ENCODE measurements at regions not wholly inside any gene's neighbourhood (a gene's known extent, or its start where the extent isn't known, plus 50 kb on each side); places are given as distances from the start of the nearest gene placed in this dataset.
"Not testable (repeated sequence)": the region's sequence is repeated elsewhere in the genome, so short reads cannot be mapped to it uniquely, and the experiment has no call there.

DNA sequence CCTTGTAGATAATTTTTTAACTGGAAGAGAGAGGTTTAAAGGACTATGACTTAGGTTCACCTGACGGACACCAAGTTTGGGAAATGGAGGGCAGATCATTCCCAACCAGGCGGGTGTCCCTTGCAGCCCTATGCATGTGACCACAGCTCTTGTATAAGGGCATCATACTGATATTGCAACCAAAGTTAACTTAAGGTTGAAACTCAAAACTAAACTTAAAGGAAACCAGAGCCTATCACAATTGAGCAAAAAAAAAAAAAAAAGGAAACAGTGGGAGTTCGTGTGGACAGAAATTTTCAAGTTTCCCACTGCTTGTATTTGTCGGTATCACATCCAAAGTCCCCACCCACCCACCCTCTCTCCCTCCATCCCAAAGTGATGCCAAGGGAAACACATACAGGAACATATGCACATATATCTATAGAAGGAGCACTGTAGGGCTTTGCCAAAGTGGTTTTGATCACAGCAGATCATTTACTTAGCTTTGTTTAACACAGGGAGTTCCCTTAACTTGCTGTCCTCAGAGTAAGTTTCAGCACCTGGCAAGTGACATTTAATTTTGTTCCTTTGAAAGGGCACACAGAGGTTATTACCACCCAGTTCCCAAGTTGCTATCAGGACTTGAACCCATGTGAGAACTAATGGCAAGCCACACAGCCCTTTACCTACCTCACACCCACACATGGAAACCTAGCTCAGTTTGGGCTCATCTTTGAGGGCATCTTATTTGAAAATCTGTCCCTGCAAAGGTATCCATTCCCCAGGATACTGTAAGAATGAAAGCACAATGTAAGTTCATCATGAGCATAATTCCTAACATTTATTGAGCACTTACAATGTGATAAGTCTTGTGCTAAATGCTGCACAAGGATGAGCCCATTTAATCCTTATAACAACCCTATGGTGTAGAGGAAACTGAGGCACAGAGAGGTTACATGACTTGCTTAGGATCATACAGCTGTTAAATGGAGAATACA, 204.5 kb upstream of the CMC1 start:
- DNase-seq (ENCODE audit: low spot score in 2 of 2) (no peak), ATAC-seq (peak; percentile 36 to 44)
- peaks cover 8 to 19% of the 10 kb centered on the region in 2 donors for H3K9me3 Mint-ChIP-seq

DNA sequence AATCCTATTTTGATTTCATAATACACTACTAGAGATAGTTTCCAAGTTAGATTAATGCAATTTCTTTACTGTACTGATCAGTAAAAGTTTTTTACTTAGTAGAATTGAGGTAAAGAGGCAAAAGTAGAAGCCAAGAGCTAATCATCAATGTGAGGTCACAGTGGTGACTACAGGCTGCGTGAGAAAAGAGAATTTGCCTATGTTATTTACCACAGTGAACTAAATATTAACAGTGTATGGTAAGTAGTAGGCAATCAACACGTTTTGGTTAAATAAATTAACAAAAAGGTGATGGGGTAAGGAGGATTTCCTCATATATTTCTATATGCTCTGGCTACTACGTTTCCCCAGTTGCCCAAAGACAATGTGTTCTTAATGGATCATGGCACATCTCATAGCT, 202.2 kb upstream of the CMC1 start:
- DNase-seq (ENCODE audit: low spot score in 2 of 2) (no peak), ATAC-seq (no peak)
- no peak overlapping the region for H3K27ac Mint-ChIP-seq
- no peaks in the 10 kb centered on the region for H3K36me3 Mint-ChIP-seq
- peaks cover 0 to 5% of the 10 kb centered on the region in 2 donors for H3K9me3 Mint-ChIP-seq

More for the DNA sequence above, 204.5 kb upstream of the CMC1 start:
- Mint-ChIP-seq H3K36me3 (peaks cover 9 to 15% of the 10 kb centered on the region in 2 donors), H3K27ac (no peak overlapping the region)

DNA sequence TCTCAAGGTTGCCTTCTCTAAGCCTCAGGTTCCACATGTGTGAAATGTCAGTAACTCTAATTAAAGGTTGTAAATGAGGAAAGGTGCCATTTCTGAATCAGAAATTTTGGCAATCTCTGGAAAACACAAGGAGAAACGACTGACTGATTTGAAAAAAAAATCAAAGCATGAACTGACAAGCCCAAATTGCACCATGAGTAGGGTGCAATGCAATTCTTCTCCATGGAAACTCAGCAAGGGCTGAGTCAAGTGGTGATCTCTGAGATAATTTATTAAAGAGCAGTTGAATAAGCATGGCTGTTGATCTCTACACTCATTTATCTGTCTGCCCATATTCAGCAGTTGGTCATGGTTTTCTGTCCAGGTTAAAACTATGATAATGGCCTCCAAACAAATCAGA, 201.6 kb upstream of the CMC1 start:
- no peak overlapping the region for H3K27ac Mint-ChIP-seq
- no peak for ATAC-seq
- H3K36me3 Mint-ChIP-seq, result no peaks in the 10 kb centered on the region
- DNase-seq (ENCODE audit: low spot score in 2 of 2), result no peak
- peaks cover 0 to 5% of the 10 kb centered on the region in 2 donors for H3K9me3 Mint-ChIP-seq

DNA sequence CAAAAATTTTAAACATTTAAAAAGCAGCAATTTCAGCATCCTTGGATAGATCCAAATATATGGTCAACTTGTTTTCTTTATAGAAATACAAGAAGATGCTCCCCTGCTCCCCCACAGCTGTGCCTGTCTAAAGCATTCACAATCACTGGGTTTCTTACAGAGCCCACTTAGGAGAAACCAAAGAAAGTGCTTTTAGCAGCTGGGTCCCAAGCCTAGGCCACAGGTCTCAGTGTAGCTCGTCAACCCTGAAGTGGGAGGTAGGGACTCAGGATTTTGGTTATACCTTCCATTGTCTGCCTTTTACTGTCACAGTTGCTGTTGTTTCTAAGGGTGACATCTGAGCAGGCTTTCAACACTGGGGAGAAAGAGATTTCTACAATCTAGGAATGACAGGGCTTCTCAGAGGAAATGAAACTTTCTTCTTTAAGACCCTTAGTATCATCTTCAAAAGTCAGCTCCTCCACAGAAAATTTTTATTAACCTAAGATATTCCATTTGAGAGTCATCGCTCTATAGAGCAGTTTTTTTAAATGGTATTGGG, 199.3 kb upstream of the CMC1 start:
- Mint-ChIP-seq H3K36me3 (no peaks in the 10 kb centered on the region), H3K9me3 (no peaks in the 10 kb centered on the region), H3K27ac (no peak overlapping the region)
- ATAC-seq (no peak), DNase-seq (ENCODE audit: low spot score in 2 of 2) (no peak)

DNA sequence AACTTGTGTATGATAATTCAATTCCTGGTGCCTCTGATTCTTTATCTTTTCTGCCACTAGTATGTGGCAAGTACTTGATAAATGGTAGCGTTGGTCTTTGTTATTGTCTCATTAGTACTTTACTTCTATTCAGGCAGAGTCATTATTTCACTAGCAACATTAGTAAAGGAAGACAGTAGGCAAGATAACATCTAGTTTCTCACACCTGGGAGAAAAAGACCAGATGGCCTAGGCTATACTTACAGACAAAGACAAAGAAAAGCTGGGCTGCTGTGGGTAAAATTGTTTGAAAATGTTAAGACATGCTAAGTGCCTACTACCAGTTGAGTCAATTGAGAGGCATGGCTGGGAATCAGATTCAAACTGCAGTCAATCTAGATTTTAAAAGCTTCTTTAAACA, 198.7 kb upstream of the CMC1 start:
- Mint-ChIP-seq H3K9me3 (no peaks in the 10 kb centered on the region), H3K27ac (no peak overlapping the region), H3K36me3 (no peaks in the 10 kb centered on the region)
- ATAC-seq (no peak), DNase-seq (ENCODE audit: low spot score in 2 of 2) (no peak)

DNA sequence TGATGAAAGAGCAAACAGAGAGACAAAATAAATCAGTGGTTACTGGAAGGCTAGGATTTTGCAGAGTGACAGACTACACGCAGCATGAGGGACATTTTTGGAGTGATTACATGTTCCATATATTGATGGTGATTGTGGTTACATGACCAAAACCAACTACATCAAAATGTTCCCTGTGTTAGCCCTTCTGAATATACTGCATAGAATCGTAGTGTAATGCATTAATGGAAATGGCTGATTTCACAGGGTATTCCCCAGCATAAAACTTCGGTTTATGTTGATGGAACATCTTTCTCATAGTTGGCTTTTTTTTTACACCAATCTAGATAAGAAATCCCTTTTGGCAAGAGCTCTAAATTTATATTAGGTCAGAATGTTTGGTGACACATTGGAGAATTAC, 191.3 kb upstream of the CMC1 start:
- H3K27ac Mint-ChIP-seq, result no peak overlapping the region

DNA sequence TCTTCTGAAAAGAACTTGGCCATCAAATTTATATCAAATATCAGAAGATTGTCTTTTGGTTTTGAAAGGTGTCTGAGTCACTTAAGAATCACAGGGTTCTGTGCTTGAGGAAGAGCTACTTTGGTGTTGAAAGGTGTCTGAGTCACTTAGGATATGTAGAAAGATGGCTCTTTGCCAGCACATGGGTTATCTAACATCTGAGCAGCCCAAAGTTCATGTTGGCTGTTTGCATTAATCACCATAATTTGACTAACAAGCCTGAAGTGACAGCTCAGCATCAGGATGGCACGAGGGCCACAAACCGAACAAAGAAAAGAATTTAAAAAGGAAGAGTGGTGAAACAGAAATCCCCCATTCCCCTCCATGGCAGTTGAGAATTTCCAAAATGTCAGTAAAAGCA, 190.5 kb upstream of the CMC1 start:
- Mint-ChIP-seq H3K36me3 (no peaks in the 10 kb centered on the region), H3K9me3 (peaks cover 0 to 5% of the 10 kb centered on the region in 2 donors), H3K27ac (peak overlapping the region; percentile 33 to 47)
- DNase-seq (ENCODE audit: low spot score in 2 of 2), result peak in 1 of 2 donors; percentile 50
- ATAC-seq, result peak; percentile 84 to 85

More for the DNA sequence above, 191.3 kb upstream of the CMC1 start:
- Mint-ChIP-seq H3K36me3 (no peaks in the 10 kb centered on the region), H3K9me3 (peaks cover 0 to 5% of the 10 kb centered on the region in 2 donors)
- DNase-seq (ENCODE audit: low spot score in 2 of 2) (no peak), ATAC-seq (peak in 1 of 2 donors; percentile 30)

DNA sequence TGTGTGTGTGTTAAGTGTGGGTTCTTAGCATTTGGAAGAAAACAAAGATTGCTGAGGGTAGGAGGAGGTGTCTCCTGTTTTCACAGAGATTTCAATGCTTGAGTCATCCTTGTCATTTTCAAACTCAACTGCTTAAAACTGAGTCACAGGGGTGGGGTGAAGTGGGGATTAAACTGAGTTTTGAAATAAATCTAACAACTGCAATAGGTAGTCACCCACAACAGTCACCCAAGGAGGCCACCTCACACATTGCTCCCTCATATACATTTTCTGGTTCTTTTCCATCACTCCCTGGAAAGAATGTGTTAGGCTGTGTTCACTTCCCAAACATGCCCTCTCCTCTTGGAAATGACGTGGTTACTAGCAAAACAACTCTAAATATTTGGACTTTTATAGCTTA, 187.7 kb upstream of the CMC1 start:
- DNase-seq (ENCODE audit: low spot score in 2 of 2), result peak in 1 of 2 donors; percentile 24
- Mint-ChIP-seq H3K9me3 (peaks cover 0 to 9% of the 10 kb centered on the region in 2 donors), H3K27ac (no peak overlapping the region), H3K36me3 (peaks cover 3 to 5% of the 10 kb centered on the region in 2 donors)
- ATAC-seq, result peak; percentile 86 to 90

DNA sequence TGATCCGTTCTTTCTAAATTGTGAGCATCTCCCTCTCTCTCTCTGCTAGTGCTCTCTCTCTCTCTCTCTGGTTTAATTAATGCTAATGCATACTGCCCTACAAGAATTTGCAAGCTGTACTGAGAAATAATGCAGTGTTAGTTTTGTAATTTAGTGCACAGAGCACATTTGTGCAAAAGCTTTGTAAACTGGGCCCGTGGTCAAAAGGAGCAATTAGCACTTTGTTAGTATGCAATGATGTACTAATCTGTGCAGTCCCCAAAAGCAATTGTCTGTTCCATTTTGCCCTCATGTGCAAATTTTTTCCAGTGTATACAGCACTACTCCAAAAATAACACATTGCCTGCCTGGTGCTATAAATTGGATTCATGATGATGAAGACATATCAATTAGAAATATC, 184.6 kb upstream of the CMC1 start:
- Mint-ChIP-seq H3K36me3 (peaks cover 7 to 11% of the 10 kb centered on the region in 2 donors), H3K9me3 (peaks cover 0 to 8% of the 10 kb centered on the region in 2 donors), H3K27ac (no peak overlapping the region)
- no peak for DNase-seq (ENCODE audit: low spot score in 2 of 2)
- no peak for ATAC-seq

DNA sequence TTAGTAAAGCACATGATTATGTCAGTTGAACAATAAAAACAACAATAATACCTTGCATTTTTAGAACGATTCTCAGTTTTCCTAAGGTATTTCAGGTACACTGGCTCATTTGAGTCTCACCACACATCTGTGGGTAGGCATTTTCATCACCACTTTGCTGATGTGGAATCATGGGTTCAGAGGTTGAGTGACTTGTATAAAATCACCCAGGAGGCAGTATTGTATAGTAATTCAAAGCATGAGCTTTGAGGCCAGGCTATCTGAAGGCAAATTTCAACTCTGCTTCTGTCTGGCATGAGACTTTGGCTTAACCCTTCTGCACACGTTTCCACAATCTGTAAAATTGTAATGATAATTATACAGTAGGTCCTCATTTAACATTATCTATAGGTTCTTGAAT, 183.9 kb upstream of the CMC1 start:
- Mint-ChIP-seq H3K9me3 (peaks cover 0 to 8% of the 10 kb centered on the region in 2 donors), H3K36me3 (peaks cover 7 to 11% of the 10 kb centered on the region in 2 donors), H3K27ac (no peak overlapping the region)
- ATAC-seq (no peak), DNase-seq (ENCODE audit: low spot score in 2 of 2) (no peak)

DNA sequence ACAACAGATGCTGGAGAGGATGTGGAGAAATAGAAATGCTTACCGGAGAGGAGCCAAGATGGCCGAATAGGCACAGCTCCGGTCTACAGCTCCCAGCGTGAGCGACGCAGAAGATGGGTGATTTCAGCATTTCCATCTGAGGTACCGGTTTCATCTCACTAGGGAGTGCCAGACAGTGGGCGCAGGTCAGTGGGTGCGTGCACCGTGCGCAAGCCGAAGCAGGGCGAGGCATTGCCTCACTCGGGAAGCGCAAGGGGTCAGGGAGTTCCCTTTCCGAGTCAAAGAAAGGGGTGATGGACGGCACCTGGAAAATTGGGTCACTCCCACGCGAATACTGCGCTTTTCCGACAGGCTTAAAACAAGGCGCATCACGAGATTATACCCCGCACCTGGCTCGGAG, 182.2 kb upstream of the CMC1 start:
- not testable (repeated sequence) for DNase-seq (ENCODE audit: low spot score in 2 of 2); ATAC-seq; H3K27ac Mint-ChIP-seq; H3K9me3 Mint-ChIP-seq
- peaks cover 7 to 11% of the 10 kb centered on the region in 2 donors for H3K36me3 Mint-ChIP-seq

DNA sequence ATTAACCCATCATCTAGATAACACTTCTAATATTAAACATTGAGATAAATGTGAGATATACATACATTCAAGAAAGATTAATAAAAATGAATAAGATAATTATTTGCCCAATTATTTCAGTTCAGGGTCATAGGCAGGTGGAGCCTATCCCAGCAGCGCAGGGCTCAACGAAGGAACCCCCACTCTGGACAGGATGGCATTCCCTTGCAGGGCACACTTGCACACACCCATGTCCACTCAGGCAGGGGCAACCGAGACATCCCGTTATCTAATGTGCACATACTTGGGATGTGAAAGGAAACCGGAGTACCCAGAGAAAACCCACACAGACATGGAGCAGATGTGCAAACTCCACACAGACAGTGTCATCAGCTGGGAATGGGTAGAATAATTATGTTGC, 175.4 kb upstream of the CMC1 start:
- DNase-seq (ENCODE audit: low spot score in 2 of 2) (no peak), ATAC-seq (no peak)
- H3K27ac Mint-ChIP-seq, result no peak overlapping the region
- peaks cover 0 to 8% of the 10 kb centered on the region in 2 donors for H3K9me3 Mint-ChIP-seq
- H3K36me3 Mint-ChIP-seq, result no peaks in the 10 kb centered on the region

DNA sequence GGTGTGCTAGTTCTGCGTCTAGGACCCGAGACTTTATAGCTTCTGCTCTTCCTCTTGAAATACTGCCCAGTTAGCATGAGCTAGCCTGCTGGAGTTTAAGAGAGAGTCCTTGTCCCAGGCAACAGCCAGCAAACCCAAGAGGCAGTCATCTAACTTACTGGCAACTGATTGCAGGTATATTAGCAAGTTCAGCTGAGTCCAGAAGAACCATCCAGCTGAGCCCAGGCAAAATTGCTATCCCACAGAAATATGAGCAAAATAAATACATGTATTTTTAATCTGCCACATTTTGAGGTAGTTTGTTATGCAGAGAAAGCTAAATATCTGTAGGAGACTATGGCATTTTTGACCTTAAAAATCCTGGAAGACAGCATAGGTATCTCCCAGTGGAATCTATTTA, 174.4 kb upstream of the CMC1 start:
- Mint-ChIP-seq H3K36me3 (no peaks in the 10 kb centered on the region), H3K27ac (no peak overlapping the region)
- ATAC-seq, result no peak

DNA sequence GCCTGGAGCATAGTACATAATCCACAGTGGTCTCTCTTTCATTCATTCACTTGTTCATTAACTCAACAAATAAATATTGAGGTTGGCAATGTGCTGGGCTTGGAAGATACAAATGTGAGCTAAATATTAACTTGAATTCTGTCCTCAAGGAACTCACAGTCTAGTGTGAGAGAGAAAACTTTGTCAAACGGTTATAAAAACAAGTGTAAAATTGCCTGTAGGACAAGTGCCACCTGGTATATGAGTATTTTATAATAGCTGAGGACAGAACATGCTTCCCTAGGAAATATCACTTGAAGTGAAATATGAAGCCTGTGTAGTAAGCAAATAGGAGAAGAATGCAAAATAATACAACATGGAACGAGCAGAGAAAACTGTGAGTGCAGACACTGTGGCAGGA, 173.1 kb upstream of the CMC1 start:
- DNase-seq (ENCODE audit: low spot score in 2 of 2) (no peak), ATAC-seq (no peak)
- peaks cover 0 to 8% of the 10 kb centered on the region in 2 donors for H3K9me3 Mint-ChIP-seq
- no peaks in the 10 kb centered on the region for H3K36me3 Mint-ChIP-seq
- H3K27ac Mint-ChIP-seq, result no peak overlapping the region

More for the DNA sequence above, 174.4 kb upstream of the CMC1 start:
- peaks cover 0 to 8% of the 10 kb centered on the region in 2 donors for H3K9me3 Mint-ChIP-seq
- no peak for DNase-seq (ENCODE audit: low spot score in 2 of 2)

DNA sequence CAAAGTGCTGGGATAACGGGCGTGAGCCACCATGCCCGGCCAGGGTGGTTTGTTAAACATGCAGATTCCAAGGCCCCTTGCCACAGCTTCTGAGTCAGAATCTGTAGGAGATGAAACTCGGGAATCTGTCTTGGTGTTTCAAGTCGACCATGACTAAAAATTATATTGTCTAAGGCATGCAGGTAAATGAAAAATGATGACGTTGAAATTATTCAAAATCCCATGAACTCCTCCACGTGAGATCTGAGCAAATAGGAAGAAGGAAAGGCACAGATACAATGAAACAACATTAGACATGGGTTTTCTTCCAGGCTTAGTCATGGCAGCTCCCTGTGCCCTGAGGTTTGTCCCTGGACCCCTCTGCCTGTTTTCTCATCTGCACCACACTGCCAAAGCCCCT, 172.0 kb upstream of the CMC1 start:
- Mint-ChIP-seq H3K36me3 (no peaks in the 10 kb centered on the region), H3K27ac (no peak overlapping the region), H3K9me3 (peaks cover 0 to 8% of the 10 kb centered on the region in 2 donors)
- ATAC-seq (no peak), DNase-seq (ENCODE audit: low spot score in 2 of 2) (no peak)

DNA sequence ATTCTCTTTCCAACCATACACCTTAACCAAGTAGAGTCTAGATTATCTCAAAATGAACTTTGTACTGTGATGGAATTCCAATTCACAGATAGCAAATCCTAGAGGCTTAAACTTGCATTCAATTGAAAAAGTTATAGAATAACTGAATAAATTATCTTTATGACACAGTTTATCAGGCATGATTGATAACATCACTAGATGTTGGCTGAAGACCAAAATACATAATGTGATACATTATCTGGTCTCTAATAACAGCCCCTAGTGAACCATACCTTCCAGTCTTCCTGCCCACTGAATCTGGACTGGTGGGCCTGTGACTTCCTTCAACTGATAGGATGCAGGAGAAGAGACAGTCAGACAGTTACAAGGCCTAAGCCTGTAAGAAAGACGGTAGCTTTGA, 165.2 kb upstream of the CMC1 start:
- DNase-seq (ENCODE audit: low spot score in 2 of 2), result no peak
- H3K9me3 Mint-ChIP-seq, result peaks cover 0 to 4% of the 10 kb centered on the region in 2 donors
- ATAC-seq, result no peak
- no peak overlapping the region for H3K27ac Mint-ChIP-seq
- no peaks in the 10 kb centered on the region for H3K36me3 Mint-ChIP-seq

DNA sequence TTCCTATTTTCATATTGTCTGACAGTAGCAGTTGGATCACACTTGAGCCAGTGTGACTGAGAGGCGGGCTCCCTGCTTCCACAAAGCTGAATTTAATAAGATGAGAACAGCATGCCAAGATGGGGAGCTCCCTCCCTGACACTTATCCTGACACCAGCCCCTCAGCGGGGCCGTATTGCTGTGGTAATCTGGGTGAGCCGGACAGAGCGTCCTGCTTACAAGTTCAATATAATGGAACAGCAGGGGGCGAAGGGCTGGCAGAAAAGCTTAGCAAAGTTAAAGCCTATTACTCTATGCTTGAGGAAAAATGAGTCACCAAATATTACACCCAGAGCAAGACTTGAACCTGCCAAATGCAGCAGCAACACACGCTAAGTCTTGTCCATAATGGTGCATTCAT, 163.8 kb upstream of the CMC1 start:
- Mint-ChIP-seq H3K27ac (no peak overlapping the region), H3K36me3 (no peaks in the 10 kb centered on the region), H3K9me3 (peaks cover 0 to 4% of the 10 kb centered on the region in 2 donors)
- DNase-seq (ENCODE audit: low spot score in 2 of 2), result no peak
- ATAC-seq, result no peak

Measured in activated naive CD4-positive, alpha-beta T cell treated with anti-CD3 and anti-CD28 coated beads, Interleukin-2, amount 50 U/mL, for 72 hours (primary cell).